HG03025 (cell line): ENCODE measurements at regions not wholly inside any gene's neighbourhood (a gene's known extent, or its start where the extent isn't known, plus 50 kb on each side); places are given as distances from the start of the nearest gene placed in this dataset.
"Not testable (repeated sequence)": the region's sequence is repeated elsewhere in the genome, so short reads cannot be mapped to it uniquely, and the experiment has no call there.

Experiments
- ATAC-seq: cut with Tn5 transposase; IDR thresholded peaks from one replicate; pipeline ENCODE4 v1.9.1; 2021; ENCODE audit warnings: mild to moderate bottlenecking, moderate library complexity; ENCODE audit not compliant: unreplicated experiment, low FRiP score

- no peak for ATAC-seq
These were observed 265.2 kb upstream of the MSX2 start for GRCh38 chr5:174459071-174459702.

GRCh38 chr5:174459832-174460448, 264.4 kb upstream of the MSX2 start:
- no peak for ATAC-seq

GRCh38 chr5:174462129-174462528, 262.3 kb upstream of the MSX2 start:
- ATAC-seq, result no peak

- ATAC-seq, result no peak
These were observed 259.7 kb upstream of the MSX2 start for GRCh38 chr5:174464504-174465165.

GRCh38 chr5:174471528-174471927, 252.9 kb upstream of the MSX2 start:
- ATAC-seq, result not testable (repeated sequence)

- no peak for ATAC-seq
These were observed 251.4 kb upstream of the MSX2 start for GRCh38 chr5:174472956-174473355.

GRCh38 chr5:174476001-174476400, 248.4 kb upstream of the MSX2 start:
- ATAC-seq, result not testable (repeated sequence)

GRCh38 chr5:174479325-174479724, 245.1 kb upstream of the MSX2 start:
- ATAC-seq, result no peak

- no peak for ATAC-seq
These were observed 242.6 kb upstream of the MSX2 start for GRCh38 chr5:174481737-174482136.

GRCh38 chr5:174482607-174483024, 241.8 kb upstream of the MSX2 start:
- no peak for ATAC-seq

- ATAC-seq, result no peak
These were observed 241.0 kb upstream of the MSX2 start for GRCh38 chr5:174483411-174483810.

- no peak for ATAC-seq
These were observed 235.2 kb upstream of the MSX2 start for GRCh38 chr5:174489215-174489614.

- no peak for ATAC-seq
These were observed 234.3 kb upstream of the MSX2 start for GRCh38 chr5:174489920-174490597.

GRCh38 chr5:174490728-174491127, 233.7 kb upstream of the MSX2 start:
- ATAC-seq, result no peak

- no peak for ATAC-seq
These were observed 233.1 kb upstream of the MSX2 start for GRCh38 chr5:174491265-174491664.

- no peak for ATAC-seq
These were observed 232.5 kb upstream of the MSX2 start for GRCh38 chr5:174491761-174492350.

GRCh38 chr5:174493530-174493929, 230.9 kb upstream of the MSX2 start:
- no peak for ATAC-seq

- not testable (repeated sequence) for ATAC-seq
These were observed 226.4 kb upstream of the MSX2 start for GRCh38 chr5:174497939-174498338.

- not testable (repeated sequence) for ATAC-seq
These were observed 225.8 kb upstream of the MSX2 start for GRCh38 chr5:174498575-174498974.

GRCh38 chr5:174500636-174501035, 223.7 kb upstream of the MSX2 start:
- no peak for ATAC-seq
